B cell (primary cell): ENCODE measurements at regions not wholly inside any gene's neighbourhood (a gene's known extent, or its start where the extent isn't known, plus 50 kb on each side); places are given as distances from the start of the nearest gene placed in this dataset.

Experiments used
- ATAC-seq: fragments of 200-7000 bp; cut with Tn5 transposase; one replicate; pipeline ENCODE4 v1.10.0; 2021; ENCODE audit warnings: low read depth, mild to moderate bottlenecking, moderate number of reproducible peaks, moderate library complexity
- CTCF ChIA-PET: fragments of 350-600 bp; sonication (Branson Sonifier 250); formaldehyde crosslinking; loops from one replicate; lab custom pipeline; 2021; ENCODE audit warnings: antibody characterized with exemption, inconsistent platforms; lab: Charles Lee
- POLR2A ChIA-PET: fragments of 350-600 bp; sonication (Branson Sonifier 250); formaldehyde crosslinking; loops from one replicate; lab custom pipeline; 2021; ENCODE audit warnings: antibody characterized with exemption; lab: Charles Lee
- DNase-seq: peaks from one replicate; pipeline ENCODE4 v3.0.0; 2013
- H2AFZ ChIP-seq: 2 replicates; pipeline ENCODE4 v1.6.1; 2012; ENCODE audit warnings: mild to moderate bottlenecking, low read depth, low read length; ENCODE audit not compliant: insufficient read depth, poor library complexity, severe bottlenecking
- H3K27ac ChIP-seq, 2 donors: 1 replicate in 1 of 2; 2 replicates in 1 of 2; pipeline ENCODE4 v1.5.1; 2012 to 2013; ENCODE audit warnings: low read length in 2 of 2, mild to moderate bottlenecking in 2 of 2, moderate library complexity in 1 of 2
- H3K27me3 ChIP-seq, 4 experiments: fragments of 200-600 bp in 1 of 4; sonication (generic) in 1 of 4; replicated peaks in 1 of 4; 1 replicate in 2 of 4; 2 replicates in 2 of 4; pipeline versions ENCODE4 v1.6.1 to v1.7.0; 2013 to 2016; ENCODE audit warnings: low read length in 3 of 4, mild to moderate bottlenecking in 2 of 4, mixed read lengths in 1 of 4, moderate library complexity in 1 of 4; ENCODE audit not compliant: insufficient read depth in 4 of 4, control insufficient read depth in 3 of 4; ENCODE audit errors: control extremely low read depth in 1 of 4
- H3K36me3 ChIP-seq, 2 experiments: replicated peaks in 1 of 2; 1 replicate in 1 of 2; 2 replicates in 1 of 2; pipeline versions ENCODE4 v1.6.1 to v1.7.1; 2013; ENCODE audit warnings: low read length in 1 of 2; ENCODE audit not compliant: insufficient read depth in 2 of 2, control insufficient read depth in 1 of 2; ENCODE audit errors: control extremely low read depth in 1 of 2, extremely low read depth in 1 of 2
- H3K4me1 ChIP-seq, 2 donors: fragments of 200-600 bp in 1 of 2; sonication (generic) in 1 of 2; 1 replicate in 1 of 2; 2 replicates in 1 of 2; pipeline versions ENCODE4 v1.5.1 to v1.6.1; 2013 to 2017; ENCODE audit warnings: low read length in 2 of 2; ENCODE audit not compliant: control insufficient read depth in 2 of 2, insufficient read depth in 2 of 2
- H3K4me2 ChIP-seq: replicated peaks from 2 replicates; pipeline ENCODE3; 2012; ENCODE audit warnings: mild to moderate bottlenecking, low read depth, low read length; ENCODE audit not compliant: poor library complexity, severe bottlenecking
- H3K4me3 ChIP-seq, 5 experiments: fragments of 200-600 bp in 1 of 5; sonication (generic) in 1 of 5; 1 replicate in 3 of 5; 2 replicates in 2 of 5; pipeline versions ENCODE4 v1.5.1 to v1.7.0; 2011 to 2016; ENCODE audit warnings: low read length in 4 of 5, mild to moderate bottlenecking in 4 of 5, low read depth in 2 of 5, control low read depth in 1 of 5, moderate library complexity in 1 of 5; ENCODE audit not compliant: insufficient read depth in 1 of 5; ENCODE audit errors: control extremely low read depth in 1 of 5, extremely low read depth in 1 of 5
- H3K79me2 ChIP-seq: fragments of 200-600 bp; sonication (generic); one replicate; pipeline ENCODE4 v1.6.0; 2016; ENCODE audit warnings: low read length; ENCODE audit not compliant: control insufficient read depth, insufficient read depth
- H3K9ac ChIP-seq: fragments of 200-600 bp; sonication (generic); 2 replicates; pipeline ENCODE4 v1.6.1; 2017; ENCODE audit warnings: mild to moderate bottlenecking, low read length, moderate library complexity
- H3K9me3 ChIP-seq, 3 donors: one replicate each; pipeline versions ENCODE4 v1.6.1 to v1.7.1; 2013; ENCODE audit warnings: low read length in 2 of 3; ENCODE audit not compliant: control insufficient read depth in 2 of 3, insufficient read depth in 1 of 3; ENCODE audit errors: control extremely low read depth in 1 of 3
- H4K20me1 ChIP-seq: 2 replicates; pipeline ENCODE4 v1.6.0; 2012; ENCODE audit warnings: mild to moderate bottlenecking, low read length; ENCODE audit not compliant: insufficient read depth, control insufficient read depth, poor library complexity, severe bottlenecking
- H3K27ac Mint-ChIP-seq: one replicate; pipeline ENCODE4 v1.8.0; 2021; ENCODE audit warnings: mixed read lengths
- H3K27me3 Mint-ChIP-seq: one replicate; pipeline ENCODE4 v1.8.0; 2021; ENCODE audit warnings: mixed read lengths
- H3K4me1 Mint-ChIP-seq: one replicate; pipeline ENCODE4 v1.8.0; 2021; ENCODE audit warnings: mixed read lengths
- H3K4me3 Mint-ChIP-seq: one replicate; pipeline ENCODE4 v1.8.0; 2021; ENCODE audit warnings: mixed read lengths
- H3K9me3 Mint-ChIP-seq: one replicate; pipeline ENCODE4 v1.8.0; 2022; ENCODE audit warnings: mixed read lengths; ENCODE audit not compliant: insufficient read depth
- EZH2 ChIP-seq: IDR thresholded peaks from 2 replicates; pipeline ENCODE4 v1.6.1; 2012; ENCODE audit warnings: borderline replicate concordance, low read depth, mild to moderate bottlenecking, moderate library complexity, low read length; ENCODE audit not compliant: insufficient read depth, poor library complexity, severe bottlenecking
- WGBS: methylation state at CpG from one replicate; pipeline ENCODE4 v1.1.5; 2013; ENCODE audit warnings: missing lambda C conversion rate; ENCODE audit not compliant: insufficient coverage; 5-methylcytosine and 5-hydroxymethylcytosine counted together
- intact Hi-C: fragments of 100-400 bp; cut with micrococcal nuclease; formaldehyde crosslinking; loops from one replicate; pipeline ENCODE4 v1.10.0; 2022
- TF ChIP-seq, protein P1 (sequence below): fragments of 200-600 bp; IDR thresholded peaks from one replicate; pipeline ENCODE4 v1.8.0; 2022; ENCODE audit warnings: antibody characterized with exemption, mild to moderate bottlenecking

- WGBS, result 100% methylated on average over 2 of the region's 2 CpGs
- intact Hi-C loops, result no loop called here
- Histone ChIP-seq H3K4me1 (peaks cover 29 to 35% of the 10 kb centered on the region in 2 donors), H3K27ac (no peak overlapping the region), H3K27me3 (no peaks in the 10 kb centered on the region), H4K20me1 (no peaks in the 10 kb centered on the region), H3K9ac (no peak overlapping the region), H2AFZ (no peak overlapping the region), H3K4me2 (no peak overlapping the region), H3K9me3 (peaks cover 0 to 42% (median 13%) of the 10 kb centered on the region in 3 donors), H3K79me2 (no peaks in the 10 kb centered on the region), H3K4me3 (no peak overlapping the region), H3K36me3 (no peaks in the 10 kb centered on the region)
- ChIA-PET POLR2A (interaction anchor here (0.6 kb wide), 1 partner anchor 13 kb away, joined by 3 read pairs; no protein-coding TSS in a partner anchor), CTCF (interaction anchor here (0.8 to 2.6 kb wide), 2 partner anchors 12 to 159 kb away, joined by 3 to 11 read pairs; no protein-coding TSS in a partner anchor)
- Mint-ChIP-seq H3K9me3 (peaks cover 7% of the 10 kb centered on the region), H3K4me3 (no peak overlapping the region), H3K4me1 (peaks cover 39% of the 10 kb centered on the region), H3K27ac (peak overlapping the region; percentile 2), H3K27me3 (no peaks in the 10 kb centered on the region)
- ATAC-seq, result no peak
- DNase-seq, result no peak
- TF ChIP-seq EZH2, result no peak
- TF ChIP-seq, protein P1, sequence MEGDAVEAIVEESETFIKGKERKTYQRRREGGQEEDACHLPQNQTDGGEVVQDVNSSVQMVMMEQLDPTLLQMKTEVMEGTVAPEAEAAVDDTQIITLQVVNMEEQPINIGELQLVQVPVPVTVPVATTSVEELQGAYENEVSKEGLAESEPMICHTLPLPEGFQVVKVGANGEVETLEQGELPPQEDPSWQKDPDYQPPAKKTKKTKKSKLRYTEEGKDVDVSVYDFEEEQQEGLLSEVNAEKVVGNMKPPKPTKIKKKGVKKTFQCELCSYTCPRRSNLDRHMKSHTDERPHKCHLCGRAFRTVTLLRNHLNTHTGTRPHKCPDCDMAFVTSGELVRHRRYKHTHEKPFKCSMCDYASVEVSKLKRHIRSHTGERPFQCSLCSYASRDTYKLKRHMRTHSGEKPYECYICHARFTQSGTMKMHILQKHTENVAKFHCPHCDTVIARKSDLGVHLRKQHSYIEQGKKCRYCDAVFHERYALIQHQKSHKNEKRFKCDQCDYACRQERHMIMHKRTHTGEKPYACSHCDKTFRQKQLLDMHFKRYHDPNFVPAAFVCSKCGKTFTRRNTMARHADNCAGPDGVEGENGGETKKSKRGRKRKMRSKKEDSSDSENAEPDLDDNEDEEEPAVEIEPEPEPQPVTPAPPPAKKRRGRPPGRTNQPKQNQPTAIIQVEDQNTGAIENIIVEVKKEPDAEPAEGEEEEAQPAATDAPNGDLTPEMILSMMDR, result no peak
Observed at GRCh38 chr12:14261861-14262260, 103.6 kb upstream of the ATF7IP start.

DNA sequence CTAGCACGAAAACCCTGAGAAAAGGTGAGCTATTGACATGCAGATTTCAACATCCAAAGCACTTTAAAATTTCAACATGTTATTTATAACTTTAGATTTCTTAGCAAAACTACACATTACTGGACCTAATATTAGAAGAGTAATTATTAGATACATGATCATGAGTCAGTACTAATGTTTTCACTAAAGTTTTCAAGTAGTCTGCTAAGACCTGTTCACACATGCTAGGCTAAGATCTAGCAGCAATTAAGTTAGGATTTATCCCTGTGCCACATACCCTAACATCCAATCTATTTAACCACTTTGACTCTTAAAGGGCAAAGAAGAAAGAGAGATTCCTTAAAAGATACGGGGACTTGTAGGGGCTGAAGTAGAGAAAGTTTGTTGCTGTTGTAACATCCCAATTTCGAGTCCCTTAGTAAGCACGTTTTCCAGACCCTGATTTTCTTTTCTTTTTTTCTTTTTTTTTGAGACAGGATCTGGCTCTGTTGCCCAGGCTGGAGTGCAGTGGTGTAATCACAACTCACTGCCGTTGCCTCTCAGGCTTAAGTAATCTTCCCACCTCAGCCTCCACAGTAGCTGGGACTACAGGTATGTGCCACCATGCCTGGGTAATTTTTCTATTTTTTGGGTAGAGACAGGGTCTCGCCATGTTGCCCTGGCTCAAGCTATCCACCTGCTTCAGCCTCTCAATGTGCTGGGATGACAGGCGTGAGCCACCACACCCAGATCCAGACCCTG, 102.5 kb upstream of the ATF7IP start:
- H3K27me3 Mint-ChIP-seq, result no peaks in the 10 kb centered on the region
- Histone ChIP-seq H3K9me3 (peaks cover 0 to 38% (median 13%) of the 10 kb centered on the region in 3 donors), H4K20me1 (no peaks in the 10 kb centered on the region), H3K79me2 (no peaks in the 10 kb centered on the region), H3K36me3 (no peaks in the 10 kb centered on the region), H3K4me3 (no peak overlapping the region), H3K4me2 (no peak overlapping the region), H2AFZ (no peak overlapping the region), H3K27ac (no peak overlapping the region), H3K9ac (no peak overlapping the region), H3K4me1 (peaks cover 18 to 24% of the 10 kb centered on the region in 2 donors), H3K27me3 (no peaks in the 10 kb centered on the region)
- intact Hi-C loops, result no loop called here
- no peak overlapping the region for H3K4me3 Mint-ChIP-seq
- ChIA-PET CTCF (interaction anchor here (0.8 to 2.6 kb wide), 4 partner anchors 9 to 158 kb away, joined by 3 to 11 read pairs (median 4); no protein-coding TSS in a partner anchor), POLR2A (interaction anchor here (0.6 to 0.8 kb wide), 2 partner anchors 10 to 111 kb away, joined by 3 read pairs; no protein-coding TSS in a partner anchor)
- peaks cover 5% of the 10 kb centered on the region for H3K9me3 Mint-ChIP-seq
- WGBS, result 100% methylated on average over 5 of the region's 7 CpGs
- peak overlapping the region; percentile 38 for H3K27ac Mint-ChIP-seq
- ATAC-seq, result no peak
- TF ChIP-seq EZH2, result no peak
- TF ChIP-seq, protein P1, result no peak
- H3K4me1 Mint-ChIP-seq, result peaks cover 32% of the 10 kb centered on the region
- DNase-seq, result no peak
